ENCODE measurements at regions not wholly inside any gene's neighbourhood (a gene's known extent, or its start where the extent isn't known, plus 50 kb on each side); places are given as distances from the start of the nearest gene placed in this dataset.

DNA sequence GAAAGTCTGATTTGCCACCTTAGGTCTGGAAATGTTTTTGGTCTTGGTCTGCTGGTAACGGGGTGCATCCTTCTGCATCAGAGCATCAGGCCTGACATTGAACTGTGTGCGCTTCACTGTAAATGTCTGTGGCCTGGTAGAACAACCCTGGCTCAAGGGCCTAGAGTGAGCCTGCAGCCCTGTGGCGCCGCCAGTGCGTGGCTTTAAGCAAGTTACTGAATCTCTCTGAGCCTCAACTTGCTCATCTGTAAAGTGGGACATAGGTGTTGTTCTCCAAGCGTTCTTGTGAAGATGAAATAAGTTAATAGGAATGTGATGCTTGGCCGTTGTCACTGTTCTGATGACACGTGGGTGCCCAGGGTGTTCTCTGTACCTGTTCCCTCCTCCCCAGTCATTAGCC lies 127.6 kb upstream of the CIBAR2 start:
- DNase-seq (no peak), ATAC-seq (ENCODE audit: low read depth) (no peak)
- no peak overlapping the region for H2BK5ac ChIP-seq (ENCODE audit: low read depth, low read length, poor library complexity, severe bottlenecking)
- POLR2A ChIA-PET (ENCODE audit: unreplicated experiment), result no interaction called here
- CTCF ChIA-PET, result no interaction called here
- H3K4ac ChIP-seq (ENCODE audit: low read depth, low read length), result peak overlapping the region; percentile 29; the same call in 1 of the 2 replicates
- H3K4me2 ChIP-seq (ENCODE audit: low read depth, low read length), result no peak overlapping the region
- H3K56ac ChIP-seq (ENCODE audit: extremely low read depth, insufficient read depth, low read length), result no peak overlapping the region
- H4K91ac ChIP-seq (ENCODE audit: insufficient read depth, low read depth, low read length), result peak overlapping the region; percentile 1; the same call in 1 of the 2 replicates
- no peak overlapping the region for H3K18ac ChIP-seq (ENCODE audit: low read depth, low read length)
- H2AK5ac ChIP-seq (ENCODE audit: low read depth, low read length), result 0 out of 2 replicates have a peak overlapping the region, but pooled peaks have one; percentile 57
- H2BK15ac ChIP-seq (ENCODE audit: low read depth, low read length), result peak overlapping the region; percentile 52; the same call in 1 of the 3 replicates
- no peak overlapping the region for H2BK120ac ChIP-seq (ENCODE audit: low read depth, low read length)
- in situ Hi-C loops (cut with MboI; ENCODE audit: low sequenced_read_pairs), result no loop called here
- peaks cover 33 to 83% of the 10 kb centered on the region in 2 experiments for H3K79me1 ChIP-seq (ENCODE audit: low read depth in 1 of 2, low read length in 2 of 2)
- TF ChIP-seq NFE2L2 (IDR thresholded peaks at IDR 0.05; ENCODE audit: low read depth, low read length), result no peak
- no peak for TF ChIP-seq MAFK (IDR thresholded peaks at IDR 0.05; ENCODE audit: low read depth, low read length)
- no peak for TF ChIP-seq FOS (IDR thresholded peaks at IDR 0.05; ENCODE audit: low read depth, low read length)
- no peak for TF ChIP-seq CEBPB (IDR thresholded peaks at IDR 0.05; ENCODE audit: low read depth, low read length)
- peak; percentile 46 for TF ChIP-seq RCOR1 (IDR thresholded peaks at IDR 0.05; ENCODE audit: insufficient replicate concordance, low read length)
- TF ChIP-seq SMC3 (IDR thresholded peaks at IDR 0.05; ENCODE audit: low read depth, low read length), result no peak
- no peak overlapping the region for H4K5ac ChIP-seq (ENCODE audit: low read depth, low read length)
- no peaks in the 10 kb centered on the region for H3K27me3 ChIP-seq (ENCODE audit: control insufficient read depth, insufficient read depth, low read length)
- no TSS peak for BruUV-seq (replicated peaks)
- peaks cover 13% of the 10 kb centered on the region for H3K9me1 ChIP-seq (ENCODE audit: insufficient read depth, low read length)
- H2AFZ ChIP-seq (replicated peaks; ENCODE audit: low read length, poor library complexity), result no peak overlapping the region
- no peak overlapping the region; the same call in 1 of the 2 replicates for H3K14ac ChIP-seq (replicated peaks; ENCODE audit: low read depth, low read length)
- H3K9ac ChIP-seq (ENCODE audit: low read depth, low read length), result no peak overlapping the region
- WGBS, 2 experiments (ENCODE audit: extremely low coverage in 2 of 2, insufficient read length in 1 of 2), result 90% methylated on average over 2 of the region's 8 CpGs; no CpG with 5 or more reads in 1 of the 2 experiments
- H3K4me1 ChIP-seq (ENCODE audit: control insufficient read depth, insufficient read depth, low read length), result peaks cover 31% of the 10 kb centered on the region
- H3K4me3 ChIP-seq (ENCODE audit: insufficient read depth, low read depth, low read length), result no peak overlapping the region
- no peak overlapping the region for H4K8ac ChIP-seq (ENCODE audit: low read depth in 2 of 2, low read length in 2 of 2)
- peaks cover 22% of the 10 kb centered on the region for H4K20me1 ChIP-seq (ENCODE audit: insufficient read depth, low read length)
- no peak overlapping the region; the same call in 1 of the 2 replicates for H3K23ac ChIP-seq (ENCODE audit: low read depth, low read length)
- H3K9me3 ChIP-seq (ENCODE audit: control insufficient read depth, insufficient read depth, low read length), result no peaks in the 10 kb centered on the region
- H2AK9ac ChIP-seq (replicated peaks; ENCODE audit: low read depth, low read length, poor library complexity), result peak overlapping the region; percentile 34
- H2BK20ac ChIP-seq (ENCODE audit: low read depth, low read length), result no peak overlapping the region
- H3K27ac ChIP-seq (ENCODE audit: insufficient read depth, low read length), result no peak overlapping the region
- dilution Hi-C loops (cut with HindIII; ENCODE audit: low sequenced_read_pairs, unreplicated experiment), result no loop called here
- intact Hi-C loops (cut with micrococcal nuclease), result loop anchor here (5.0 kb wide), 1 partner anchor 43 kb away; no protein-coding TSS in a partner anchor
- no peaks in the 10 kb centered on the region for H3K36me3 ChIP-seq (ENCODE audit: control insufficient read depth, insufficient read depth, low read length)

All from IMR-90 (cell line).